B cell (primary cell): ENCODE measurements at regions not wholly inside any gene's neighbourhood (a gene's known extent, or its start where the extent isn't known, plus 50 kb on each side); places are given as distances from the start of the nearest gene placed in this dataset.

Experiments used
- ATAC-seq: fragments of 200-7000 bp; cut with Tn5 transposase; one replicate; pipeline ENCODE4 v1.10.0; 2021; ENCODE audit warnings: low read depth, mild to moderate bottlenecking, moderate number of reproducible peaks, moderate library complexity
- CTCF ChIA-PET: fragments of 350-600 bp; sonication (Branson Sonifier 250); formaldehyde crosslinking; loops from one replicate; lab custom pipeline; 2021; ENCODE audit warnings: antibody characterized with exemption, inconsistent platforms; lab: Charles Lee
- POLR2A ChIA-PET: fragments of 350-600 bp; sonication (Branson Sonifier 250); formaldehyde crosslinking; loops from one replicate; lab custom pipeline; 2021; ENCODE audit warnings: antibody characterized with exemption; lab: Charles Lee
- DNase-seq: peaks from one replicate; pipeline ENCODE4 v3.0.0; 2013
- H2AFZ ChIP-seq: 2 replicates; pipeline ENCODE4 v1.6.1; 2012; ENCODE audit warnings: mild to moderate bottlenecking, low read depth, low read length; ENCODE audit not compliant: insufficient read depth, poor library complexity, severe bottlenecking
- H3K27ac ChIP-seq, 2 donors: 1 replicate in 1 of 2; 2 replicates in 1 of 2; pipeline ENCODE4 v1.5.1; 2012 to 2013; ENCODE audit warnings: low read length in 2 of 2, mild to moderate bottlenecking in 2 of 2, moderate library complexity in 1 of 2
- H3K27me3 ChIP-seq, 4 experiments: fragments of 200-600 bp in 1 of 4; sonication (generic) in 1 of 4; replicated peaks in 1 of 4; 1 replicate in 2 of 4; 2 replicates in 2 of 4; pipeline versions ENCODE4 v1.6.1 to v1.7.0; 2013 to 2016; ENCODE audit warnings: low read length in 3 of 4, mild to moderate bottlenecking in 2 of 4, mixed read lengths in 1 of 4, moderate library complexity in 1 of 4; ENCODE audit not compliant: insufficient read depth in 4 of 4, control insufficient read depth in 3 of 4; ENCODE audit errors: control extremely low read depth in 1 of 4
- H3K36me3 ChIP-seq, 2 experiments: replicated peaks in 1 of 2; 1 replicate in 1 of 2; 2 replicates in 1 of 2; pipeline versions ENCODE4 v1.6.1 to v1.7.1; 2013; ENCODE audit warnings: low read length in 1 of 2; ENCODE audit not compliant: insufficient read depth in 2 of 2, control insufficient read depth in 1 of 2; ENCODE audit errors: control extremely low read depth in 1 of 2, extremely low read depth in 1 of 2
- H3K4me1 ChIP-seq, 2 donors: fragments of 200-600 bp in 1 of 2; sonication (generic) in 1 of 2; 1 replicate in 1 of 2; 2 replicates in 1 of 2; pipeline versions ENCODE4 v1.5.1 to v1.6.1; 2013 to 2017; ENCODE audit warnings: low read length in 2 of 2; ENCODE audit not compliant: control insufficient read depth in 2 of 2, insufficient read depth in 2 of 2
- H3K4me2 ChIP-seq: replicated peaks from 2 replicates; pipeline ENCODE3; 2012; ENCODE audit warnings: mild to moderate bottlenecking, low read depth, low read length; ENCODE audit not compliant: poor library complexity, severe bottlenecking
- H3K4me3 ChIP-seq, 5 experiments: fragments of 200-600 bp in 1 of 5; sonication (generic) in 1 of 5; 1 replicate in 3 of 5; 2 replicates in 2 of 5; pipeline versions ENCODE4 v1.5.1 to v1.7.0; 2011 to 2016; ENCODE audit warnings: low read length in 4 of 5, mild to moderate bottlenecking in 4 of 5, low read depth in 2 of 5, control low read depth in 1 of 5, moderate library complexity in 1 of 5; ENCODE audit not compliant: insufficient read depth in 1 of 5; ENCODE audit errors: control extremely low read depth in 1 of 5, extremely low read depth in 1 of 5
- H3K79me2 ChIP-seq: fragments of 200-600 bp; sonication (generic); one replicate; pipeline ENCODE4 v1.6.0; 2016; ENCODE audit warnings: low read length; ENCODE audit not compliant: control insufficient read depth, insufficient read depth
- H3K9ac ChIP-seq: fragments of 200-600 bp; sonication (generic); 2 replicates; pipeline ENCODE4 v1.6.1; 2017; ENCODE audit warnings: mild to moderate bottlenecking, low read length, moderate library complexity
- H3K9me3 ChIP-seq, 3 donors: one replicate each; pipeline versions ENCODE4 v1.6.1 to v1.7.1; 2013; ENCODE audit warnings: low read length in 2 of 3; ENCODE audit not compliant: control insufficient read depth in 2 of 3, insufficient read depth in 1 of 3; ENCODE audit errors: control extremely low read depth in 1 of 3
- H4K20me1 ChIP-seq: 2 replicates; pipeline ENCODE4 v1.6.0; 2012; ENCODE audit warnings: mild to moderate bottlenecking, low read length; ENCODE audit not compliant: insufficient read depth, control insufficient read depth, poor library complexity, severe bottlenecking
- H3K27ac Mint-ChIP-seq: one replicate; pipeline ENCODE4 v1.8.0; 2021; ENCODE audit warnings: mixed read lengths
- H3K27me3 Mint-ChIP-seq: one replicate; pipeline ENCODE4 v1.8.0; 2021; ENCODE audit warnings: mixed read lengths
- H3K4me1 Mint-ChIP-seq: one replicate; pipeline ENCODE4 v1.8.0; 2021; ENCODE audit warnings: mixed read lengths
- H3K4me3 Mint-ChIP-seq: one replicate; pipeline ENCODE4 v1.8.0; 2021; ENCODE audit warnings: mixed read lengths
- H3K9me3 Mint-ChIP-seq: one replicate; pipeline ENCODE4 v1.8.0; 2022; ENCODE audit warnings: mixed read lengths; ENCODE audit not compliant: insufficient read depth
- EZH2 ChIP-seq: IDR thresholded peaks from 2 replicates; pipeline ENCODE4 v1.6.1; 2012; ENCODE audit warnings: borderline replicate concordance, low read depth, mild to moderate bottlenecking, moderate library complexity, low read length; ENCODE audit not compliant: insufficient read depth, poor library complexity, severe bottlenecking
- WGBS: methylation state at CpG from one replicate; pipeline ENCODE4 v1.1.5; 2013; ENCODE audit warnings: missing lambda C conversion rate; ENCODE audit not compliant: insufficient coverage; 5-methylcytosine and 5-hydroxymethylcytosine counted together
- intact Hi-C: fragments of 100-400 bp; cut with micrococcal nuclease; formaldehyde crosslinking; loops from one replicate; pipeline ENCODE4 v1.10.0; 2022
- TF ChIP-seq, protein P1 (sequence below): fragments of 200-600 bp; IDR thresholded peaks from one replicate; pipeline ENCODE4 v1.8.0; 2022; ENCODE audit warnings: antibody characterized with exemption, mild to moderate bottlenecking

DNA sequence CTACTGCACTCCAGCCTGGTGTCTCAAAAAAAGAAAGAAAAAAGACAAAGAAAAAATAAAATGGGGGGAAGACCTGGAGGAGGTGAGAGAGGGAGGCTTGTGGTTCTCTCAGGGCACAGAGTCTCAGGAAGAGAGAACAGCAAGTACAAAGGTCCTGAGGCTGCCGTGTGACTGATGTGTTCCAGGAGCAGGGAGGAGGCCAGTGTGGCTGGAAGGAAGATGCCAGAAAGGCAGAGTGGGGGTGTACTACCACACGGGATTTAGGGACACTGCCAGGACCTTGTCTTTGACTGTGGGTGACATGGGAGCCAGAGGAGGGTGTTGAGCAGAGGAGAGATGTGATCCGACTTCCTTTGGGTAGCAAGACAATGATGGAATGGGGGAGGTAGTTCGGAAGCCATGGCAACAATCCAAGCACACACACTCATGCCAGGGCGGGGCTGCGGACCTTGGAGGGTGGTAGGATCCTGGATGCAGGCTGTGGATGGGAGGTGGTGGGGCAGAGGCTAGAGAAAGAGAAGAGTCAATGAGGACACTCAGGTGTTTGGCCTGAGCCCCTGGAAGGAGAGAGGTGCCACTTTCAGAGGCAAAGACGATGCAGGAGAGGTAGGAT lies 136.4 kb upstream of the PTPN1 start:
- no peak overlapping the region for H3K27ac ChIP-seq

DNA sequence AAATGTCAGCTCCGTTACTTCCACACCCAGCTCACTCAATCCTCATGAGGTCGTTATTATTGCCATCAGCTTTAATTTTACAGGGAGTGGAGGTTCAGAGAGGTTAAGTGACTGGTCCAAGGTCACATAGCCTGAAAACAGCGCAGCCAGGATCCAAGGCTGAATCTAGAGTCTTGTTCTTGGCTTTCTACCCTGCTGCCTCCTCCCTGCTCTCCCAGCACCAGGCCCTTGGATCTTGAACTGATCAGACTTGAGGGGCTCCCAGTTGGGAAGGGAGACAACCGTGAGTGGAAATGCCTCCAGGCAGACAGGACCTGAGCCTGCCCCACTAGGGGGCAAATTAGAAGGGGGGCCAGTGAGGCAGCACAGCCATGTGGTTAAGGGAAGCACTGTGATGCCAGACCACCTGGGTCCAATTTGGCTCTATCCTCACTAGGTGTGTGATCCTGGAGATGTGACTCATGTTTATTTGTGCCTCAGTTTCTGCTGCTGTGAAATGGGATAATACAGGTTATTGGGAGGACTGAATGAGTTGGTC lies 135.6 kb upstream of the PTPN1 start:
- TF ChIP-seq EZH2, result no peak
- TF ChIP-seq, protein P1, sequence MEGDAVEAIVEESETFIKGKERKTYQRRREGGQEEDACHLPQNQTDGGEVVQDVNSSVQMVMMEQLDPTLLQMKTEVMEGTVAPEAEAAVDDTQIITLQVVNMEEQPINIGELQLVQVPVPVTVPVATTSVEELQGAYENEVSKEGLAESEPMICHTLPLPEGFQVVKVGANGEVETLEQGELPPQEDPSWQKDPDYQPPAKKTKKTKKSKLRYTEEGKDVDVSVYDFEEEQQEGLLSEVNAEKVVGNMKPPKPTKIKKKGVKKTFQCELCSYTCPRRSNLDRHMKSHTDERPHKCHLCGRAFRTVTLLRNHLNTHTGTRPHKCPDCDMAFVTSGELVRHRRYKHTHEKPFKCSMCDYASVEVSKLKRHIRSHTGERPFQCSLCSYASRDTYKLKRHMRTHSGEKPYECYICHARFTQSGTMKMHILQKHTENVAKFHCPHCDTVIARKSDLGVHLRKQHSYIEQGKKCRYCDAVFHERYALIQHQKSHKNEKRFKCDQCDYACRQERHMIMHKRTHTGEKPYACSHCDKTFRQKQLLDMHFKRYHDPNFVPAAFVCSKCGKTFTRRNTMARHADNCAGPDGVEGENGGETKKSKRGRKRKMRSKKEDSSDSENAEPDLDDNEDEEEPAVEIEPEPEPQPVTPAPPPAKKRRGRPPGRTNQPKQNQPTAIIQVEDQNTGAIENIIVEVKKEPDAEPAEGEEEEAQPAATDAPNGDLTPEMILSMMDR, result no peak
- Mint-ChIP-seq H3K4me1 (no peaks in the 10 kb centered on the region), H3K4me3 (no peak overlapping the region), H3K27me3 (peaks cover 29% of the 10 kb centered on the region), H3K27ac (no peak overlapping the region), H3K9me3 (no peaks in the 10 kb centered on the region)
- Histone ChIP-seq H3K9me3 (no peaks in the 10 kb centered on the region), H2AFZ (no peak overlapping the region), H3K79me2 (no peaks in the 10 kb centered on the region), H3K4me1 (no peaks in the 10 kb centered on the region), H3K27me3 (peaks cover 0 to 13% (median 0%) of the 10 kb centered on the region in 4 experiments), H3K36me3 (no peaks in the 10 kb centered on the region), H3K9ac (no peak overlapping the region), H3K4me3 (no peak overlapping the region), H4K20me1 (no peaks in the 10 kb centered on the region), H3K4me2 (no peak overlapping the region), H3K27ac (no peak overlapping the region)
- 79% methylated on average over 2 of the region's 4 CpGs for WGBS
- CTCF ChIA-PET, result no interaction called here
- intact Hi-C loops, result no loop called here
- DNase-seq, result no peak
- POLR2A ChIA-PET, result no interaction called here
- no peak for ATAC-seq

More for the DNA sequence above, 136.4 kb upstream of the PTPN1 start:
- Histone ChIP-seq H3K27me3 (peaks cover 0 to 10% (median 0%) of the 10 kb centered on the region in 4 experiments), H3K4me2 (no peak overlapping the region), H3K4me1 (no peaks in the 10 kb centered on the region), H3K36me3 (no peaks in the 10 kb centered on the region), H3K9ac (no peak overlapping the region), H3K4me3 (no peak overlapping the region), H2AFZ (no peak overlapping the region), H4K20me1 (no peaks in the 10 kb centered on the region), H3K79me2 (no peaks in the 10 kb centered on the region), H3K9me3 (no peaks in the 10 kb centered on the region)
- ChIA-PET CTCF (no interaction called here), POLR2A (no interaction called here)
- WGBS, result 87% methylated on average over 6 of the region's 7 CpGs
- H3K4me1 Mint-ChIP-seq, result no peaks in the 10 kb centered on the region
- no peak overlapping the region for H3K4me3 Mint-ChIP-seq
- H3K27me3 Mint-ChIP-seq, result peaks cover 30% of the 10 kb centered on the region
- intact Hi-C loops, result no loop called here
- H3K9me3 Mint-ChIP-seq, result no peaks in the 10 kb centered on the region
- ATAC-seq (no peak), DNase-seq (no peak)
- H3K27ac Mint-ChIP-seq, result no peak overlapping the region
- TF ChIP-seq, protein P1, result no peak
- no peak for TF ChIP-seq EZH2
